Uterus (tissue), 2 donors: ENCODE measurements at regions not wholly inside any gene's neighbourhood (a gene's known extent, or its start where the extent isn't known, plus 50 kb on each side); places are given as distances from the start of the nearest gene placed in this dataset.

Experiments used
- CTCF ChIP-seq, 4 experiments: fragments of 200-600 bp in 2 of 4; fragments of 450-650 bp in 2 of 4; sonication (generic) in 2 of 4; IDR thresholded peaks; one replicate each; pipeline ENCODE4 v1.5.1; 2016 to 2019; ENCODE audit warnings: antibody characterized with exemption in 4 of 4, mild to moderate bottlenecking in 2 of 4, moderate library complexity in 1 of 4
- POLR2A ChIP-seq, 2 donors: fragments of 450-650 bp; IDR thresholded peaks; one replicate each; pipeline ENCODE4 v1.6.1; 2016; ENCODE audit warnings: antibody characterized with exemption in 2 of 2, mild to moderate bottlenecking in 1 of 2, moderate library complexity in 1 of 2

- TF ChIP-seq CTCF (IDR thresholded peaks at IDR 0.05) = no peak
- no peak for TF ChIP-seq POLR2A (IDR thresholded peaks at IDR 0.05)
These were observed 455.8 kb upstream of the DAB1 start for GRCh38 chr1:57879700-57880099.
